H9 (cell line): ENCODE measurements at regions not wholly inside any gene's neighbourhood (a gene's known extent, or its start where the extent isn't known, plus 50 kb on each side); places are given as distances from the start of the nearest gene placed in this dataset.

Source experiments
- DNase-seq: peaks from one replicate; pipeline ENCODE4 v3.0.0-alpha.2; 2017
- H2AFZ ChIP-seq: one replicate; pipeline ENCODE4 v1.6.1; 2013; ENCODE audit warnings: mild to moderate bottlenecking, low read length, control low read depth, moderate library complexity
- H2AK5ac ChIP-seq: 2 replicates; pipeline ENCODE4 v1.6.1; 2013; ENCODE audit warnings: low read length, control low read depth, mixed read lengths; ENCODE audit not compliant: insufficient read length
- H2BK120ac ChIP-seq: one replicate; pipeline ENCODE4 v1.6.1; 2013; ENCODE audit warnings: low read depth, mild to moderate bottlenecking, low read length, control low read depth, inconsistent platforms; ENCODE audit not compliant: poor library complexity, severe bottlenecking
- H2BK12ac ChIP-seq: 2 replicates; pipeline ENCODE4 v1.6.1; 2013; ENCODE audit warnings: low read length, control low read depth, mixed read lengths, low read depth; ENCODE audit not compliant: insufficient read length
- H2BK15ac ChIP-seq: 2 replicates; pipeline ENCODE4 v1.6.1; 2013; ENCODE audit warnings: low read depth, low read length, control low read depth
- H2BK20ac ChIP-seq: one replicate; pipeline ENCODE4 v1.6.1; 2013; ENCODE audit warnings: low read depth, mild to moderate bottlenecking, low read length, control low read depth, inconsistent platforms; ENCODE audit not compliant: poor library complexity, severe bottlenecking
- H2BK5ac ChIP-seq: 2 replicates; pipeline ENCODE4 v1.6.1; 2013; ENCODE audit warnings: low read length, control low read depth, mixed read lengths; ENCODE audit not compliant: insufficient read length
- H3K14ac ChIP-seq: 2 replicates; pipeline ENCODE4 v1.6.1; 2013; ENCODE audit warnings: low read length, control low read depth; ENCODE audit not compliant: insufficient read depth
- H3K18ac ChIP-seq: 2 replicates; pipeline ENCODE4 v1.6.1; 2013; ENCODE audit warnings: low read depth, mild to moderate bottlenecking, mixed read lengths, low read length, control low read depth; ENCODE audit not compliant: insufficient read length
- H3K23ac ChIP-seq: 2 replicates; pipeline ENCODE4 v1.6.1; 2013; ENCODE audit warnings: low read length, control low read depth, mixed read lengths, low read depth; ENCODE audit not compliant: insufficient read length
- H3K23me2 ChIP-seq: 2 replicates; pipeline ENCODE4 v1.6.1; 2013; ENCODE audit warnings: low read depth, mild to moderate bottlenecking, mixed read lengths, low read length, control low read depth; ENCODE audit not compliant: insufficient read length, poor library complexity, severe bottlenecking
- H3K27ac ChIP-seq: 2 replicates; pipeline ENCODE4 v1.5.1; 2013; ENCODE audit warnings: low read length, control low read depth, mixed read lengths, low read depth; ENCODE audit not compliant: insufficient read length
- H3K27me3 ChIP-seq: 2 replicates; pipeline ENCODE4 v1.6.1; 2013; ENCODE audit warnings: low read length, control low read depth, inconsistent platforms; ENCODE audit not compliant: insufficient read depth
- H3K4ac ChIP-seq: 2 replicates; pipeline ENCODE4 v1.6.1; 2013; ENCODE audit warnings: low read depth, mild to moderate bottlenecking, control low read depth, inconsistent platforms, low read length, moderate library complexity
- H3K4me1 ChIP-seq: 2 replicates; pipeline ENCODE4 v1.6.1; 2013; ENCODE audit warnings: low read length, control low read depth, inconsistent platforms; ENCODE audit not compliant: insufficient read depth
- H3K4me2 ChIP-seq: 2 replicates; pipeline ENCODE4 v1.6.1; 2013; ENCODE audit warnings: low read length, control low read depth, mixed read lengths; ENCODE audit not compliant: insufficient read length, insufficient read depth
- H3K56ac ChIP-seq: 2 replicates; pipeline ENCODE4 v1.6.1; 2013; ENCODE audit warnings: low read depth, mild to moderate bottlenecking, mixed read lengths, low read length, control low read depth; ENCODE audit not compliant: insufficient read length
- H3K79me1 ChIP-seq: 2 replicates; pipeline ENCODE4 v1.6.1; 2013; ENCODE audit warnings: low read depth, mild to moderate bottlenecking, moderate library complexity, low read length, control low read depth, inconsistent platforms; ENCODE audit not compliant: insufficient read depth, poor library complexity, severe bottlenecking
- H3K79me2 ChIP-seq: 2 replicates; pipeline ENCODE4 v1.6.1; 2013; ENCODE audit warnings: low read length, control low read depth, inconsistent platforms; ENCODE audit not compliant: insufficient read depth
- H3K9ac ChIP-seq: 2 replicates; pipeline ENCODE4 v1.6.1; 2013; ENCODE audit warnings: low read length, control low read depth, mixed read lengths; ENCODE audit not compliant: insufficient read length; ENCODE audit errors: extremely low read depth
- H3K9me3 ChIP-seq: one replicate; pipeline ENCODE4 v1.6.1; 2013; ENCODE audit warnings: low read depth, low read length, inconsistent platforms; ENCODE audit not compliant: control insufficient read depth
- H3T11ph ChIP-seq: one replicate; pipeline ENCODE4 v1.6.1; 2013; ENCODE audit warnings: mild to moderate bottlenecking, low read length, control low read depth, inconsistent platforms
- H4K20me1 ChIP-seq: one replicate; pipeline ENCODE4 v1.6.1; 2013; ENCODE audit not compliant: control insufficient read depth, insufficient read length, insufficient read depth
- H4K5ac ChIP-seq: 2 replicates; pipeline ENCODE4 v1.6.1; 2013; ENCODE audit warnings: low read depth, mild to moderate bottlenecking, mixed read lengths, low read length, control low read depth; ENCODE audit not compliant: insufficient read length
- H4K8ac ChIP-seq: replicated peaks from 2 replicates; pipeline ENCODE4 v1.6.1; 2013; ENCODE audit warnings: low read length, control low read depth, mixed read lengths, low read depth; ENCODE audit not compliant: insufficient read length
- H4K91ac ChIP-seq: 2 replicates; pipeline ENCODE4 v1.6.1; 2013; ENCODE audit warnings: low read depth, mild to moderate bottlenecking, moderate library complexity, mixed read lengths, low read length, control low read depth; ENCODE audit not compliant: insufficient read length
- H3K27ac Mint-ChIP-seq, 3 experiments: 2 replicates in 2 of 3; 3 replicates in 1 of 3; pipeline ENCODE4 v1.8.0; 2020 to 2021; ENCODE audit warnings: mixed read lengths in 3 of 3, mild to moderate bottlenecking in 1 of 3, moderate library complexity in 1 of 3
- H3K27me3 Mint-ChIP-seq: 2 replicates; pipeline ENCODE4 v1.8.0; 2021; ENCODE audit warnings: low read depth, mild to moderate bottlenecking, moderate library complexity, mixed read lengths
- H3K36me3 Mint-ChIP-seq, 3 experiments: 2 replicates in 2 of 3; 3 replicates in 1 of 3; pipeline ENCODE4 v1.8.0; 2020 to 2021; ENCODE audit warnings: low read depth in 3 of 3, mixed read lengths in 3 of 3; ENCODE audit not compliant: insufficient read depth in 1 of 3
- H3K4me1 Mint-ChIP-seq, 2 experiments: 2 replicates each; pipeline ENCODE4 v1.8.0; 2020; ENCODE audit warnings: mixed read lengths in 2 of 2
- H3K4me3 Mint-ChIP-seq, 2 experiments: 2 replicates in 1 of 2; 3 replicates in 1 of 2; pipeline ENCODE4 v1.8.0; 2020 to 2021; ENCODE audit warnings: mild to moderate bottlenecking in 2 of 2, mixed read lengths in 2 of 2, moderate library complexity in 1 of 2
- H3K9me3 Mint-ChIP-seq, 2 experiments: 2 replicates in 1 of 2; 3 replicates in 1 of 2; pipeline ENCODE4 v1.8.0; 2020; ENCODE audit warnings: mild to moderate bottlenecking in 2 of 2, mixed read lengths in 2 of 2, moderate library complexity in 1 of 2
- WGBS: extraction: QIAGEN DNeasy Blood & Tissue Kit; methylation state at CpG from one replicate; pipeline ENCODE4 v1.1.7; 2013; ENCODE audit warnings: missing lambda C conversion rate, low lambda C conversion rate, mixed read lengths; ENCODE audit not compliant: insufficient read length; ENCODE audit errors: extremely low coverage; 5-methylcytosine and 5-hydroxymethylcytosine counted together
- TF ChIP-seq, protein P1 (sequence below): fragments of 200-600 bp; sonication (generic); conservative IDR thresholded peaks from 3 replicates; pipeline ENCODE4 v1.8.0; 2021; ENCODE audit warnings: antibody characterized with exemption, mild to moderate bottlenecking

DNA sequence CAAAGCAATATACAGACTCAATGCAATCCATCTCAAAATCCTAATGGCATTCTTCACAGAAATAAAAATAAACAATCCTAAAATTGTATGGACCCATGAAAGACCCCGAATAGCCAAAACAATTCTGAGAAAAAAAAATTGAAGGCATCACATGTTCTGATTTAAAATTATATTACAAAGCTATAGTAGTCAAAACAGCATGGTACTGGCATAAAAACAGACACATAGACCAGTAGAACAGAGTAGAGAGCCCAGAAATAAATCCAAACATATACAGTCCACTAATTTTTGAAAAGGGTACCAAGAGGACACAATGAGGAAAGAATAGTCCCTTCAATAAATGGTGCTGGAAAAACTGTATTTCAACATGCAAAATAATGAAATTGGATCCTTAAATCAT, 70.4 kb upstream of the THRB start:
- no CpG with 5 or more reads among the region's 1 CpG for WGBS
- TF ChIP-seq, protein P1, sequence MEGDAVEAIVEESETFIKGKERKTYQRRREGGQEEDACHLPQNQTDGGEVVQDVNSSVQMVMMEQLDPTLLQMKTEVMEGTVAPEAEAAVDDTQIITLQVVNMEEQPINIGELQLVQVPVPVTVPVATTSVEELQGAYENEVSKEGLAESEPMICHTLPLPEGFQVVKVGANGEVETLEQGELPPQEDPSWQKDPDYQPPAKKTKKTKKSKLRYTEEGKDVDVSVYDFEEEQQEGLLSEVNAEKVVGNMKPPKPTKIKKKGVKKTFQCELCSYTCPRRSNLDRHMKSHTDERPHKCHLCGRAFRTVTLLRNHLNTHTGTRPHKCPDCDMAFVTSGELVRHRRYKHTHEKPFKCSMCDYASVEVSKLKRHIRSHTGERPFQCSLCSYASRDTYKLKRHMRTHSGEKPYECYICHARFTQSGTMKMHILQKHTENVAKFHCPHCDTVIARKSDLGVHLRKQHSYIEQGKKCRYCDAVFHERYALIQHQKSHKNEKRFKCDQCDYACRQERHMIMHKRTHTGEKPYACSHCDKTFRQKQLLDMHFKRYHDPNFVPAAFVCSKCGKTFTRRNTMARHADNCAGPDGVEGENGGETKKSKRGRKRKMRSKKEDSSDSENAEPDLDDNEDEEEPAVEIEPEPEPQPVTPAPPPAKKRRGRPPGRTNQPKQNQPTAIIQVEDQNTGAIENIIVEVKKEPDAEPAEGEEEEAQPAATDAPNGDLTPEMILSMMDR: no peak
- peaks cover 0 to 8% of the 10 kb centered on the region in 2 experiments; a peak in 2 of 5 replicates for H3K9me3 Mint-ChIP-seq

More for the DNA sequence above, 70.4 kb upstream of the THRB start:
- H4K20me1 ChIP-seq: no peaks in the 10 kb centered on the region
- no peaks in the 10 kb centered on the region for H3K23me2 ChIP-seq
- Mint-ChIP-seq H3K27me3 (peaks cover 2% of the 10 kb centered on the region; the same call in 1 of the 2 replicates), H3K4me3 (no peak overlapping the region), H3K36me3 (peaks cover 0 to 10% (median 0%) of the 10 kb centered on the region in 3 experiments; a peak in 2 of 7 replicates), H3K27ac (no peak overlapping the region), H3K4me1 (peaks cover 2% of the 10 kb centered on the region in 2 experiments)
- H3K23ac ChIP-seq: no peak overlapping the region
- H3K4ac ChIP-seq: no peak overlapping the region
- H2AK5ac ChIP-seq: no peak overlapping the region
- no peak overlapping the region for H4K8ac ChIP-seq
- H3K9ac ChIP-seq: no peak overlapping the region
- H2BK20ac ChIP-seq: no peak overlapping the region
- H2AFZ ChIP-seq: no peak overlapping the region
- H3K18ac ChIP-seq: no peak overlapping the region
- no peak overlapping the region for H3K56ac ChIP-seq
- no peaks in the 10 kb centered on the region for H3K9me3 ChIP-seq
- H2BK15ac ChIP-seq: no peak overlapping the region
- H3T11ph ChIP-seq: no peak overlapping the region
- H3K79me2 ChIP-seq: no peaks in the 10 kb centered on the region
- no peaks in the 10 kb centered on the region for H3K79me1 ChIP-seq
- no peaks in the 10 kb centered on the region; the same call in 1 of the 2 replicates for H3K4me1 ChIP-seq
- no peak overlapping the region for H2BK120ac ChIP-seq
- no peak for DNase-seq
- H4K5ac ChIP-seq: no peak overlapping the region
- H3K14ac ChIP-seq: no peak overlapping the region
- H2BK12ac ChIP-seq: no peak overlapping the region
- no peak overlapping the region for H3K4me2 ChIP-seq
- H3K27ac ChIP-seq: no peak overlapping the region
- no peak overlapping the region for H2BK5ac ChIP-seq
- H3K27me3 ChIP-seq: no peaks in the 10 kb centered on the region
- no peak overlapping the region for H4K91ac ChIP-seq
